ENCODE measurements at regions not wholly inside any gene's neighbourhood (a gene's known extent, or its start where the extent isn't known, plus 50 kb on each side); places are given as distances from the start of the nearest gene placed in this dataset.

DNA sequence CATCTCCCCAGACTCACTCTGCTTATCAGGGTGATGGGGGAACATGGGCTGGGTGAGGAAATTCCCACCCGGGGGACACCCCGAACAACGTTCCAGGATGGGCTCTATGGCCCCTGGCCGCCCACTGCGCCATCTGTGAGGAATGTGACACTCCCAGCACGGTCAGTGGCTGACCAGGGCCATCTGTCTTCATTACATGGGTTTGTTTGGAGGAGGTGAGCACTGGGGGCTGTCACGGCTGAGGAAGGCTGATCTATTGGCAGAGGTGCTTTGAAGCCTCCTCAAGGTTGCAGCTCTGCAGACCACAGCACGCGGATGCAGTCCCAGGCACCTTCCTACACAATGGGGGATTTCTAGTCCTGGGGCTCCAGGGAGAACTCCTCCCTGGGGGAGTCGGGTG, 214.1 kb upstream of the FOXF1 start:
- no peak overlapping the region for H3K4me3 ChIP-seq (replicated peaks; ENCODE audit: insufficient read depth, low read length)
- TF ChIP-seq, protein P1, sequence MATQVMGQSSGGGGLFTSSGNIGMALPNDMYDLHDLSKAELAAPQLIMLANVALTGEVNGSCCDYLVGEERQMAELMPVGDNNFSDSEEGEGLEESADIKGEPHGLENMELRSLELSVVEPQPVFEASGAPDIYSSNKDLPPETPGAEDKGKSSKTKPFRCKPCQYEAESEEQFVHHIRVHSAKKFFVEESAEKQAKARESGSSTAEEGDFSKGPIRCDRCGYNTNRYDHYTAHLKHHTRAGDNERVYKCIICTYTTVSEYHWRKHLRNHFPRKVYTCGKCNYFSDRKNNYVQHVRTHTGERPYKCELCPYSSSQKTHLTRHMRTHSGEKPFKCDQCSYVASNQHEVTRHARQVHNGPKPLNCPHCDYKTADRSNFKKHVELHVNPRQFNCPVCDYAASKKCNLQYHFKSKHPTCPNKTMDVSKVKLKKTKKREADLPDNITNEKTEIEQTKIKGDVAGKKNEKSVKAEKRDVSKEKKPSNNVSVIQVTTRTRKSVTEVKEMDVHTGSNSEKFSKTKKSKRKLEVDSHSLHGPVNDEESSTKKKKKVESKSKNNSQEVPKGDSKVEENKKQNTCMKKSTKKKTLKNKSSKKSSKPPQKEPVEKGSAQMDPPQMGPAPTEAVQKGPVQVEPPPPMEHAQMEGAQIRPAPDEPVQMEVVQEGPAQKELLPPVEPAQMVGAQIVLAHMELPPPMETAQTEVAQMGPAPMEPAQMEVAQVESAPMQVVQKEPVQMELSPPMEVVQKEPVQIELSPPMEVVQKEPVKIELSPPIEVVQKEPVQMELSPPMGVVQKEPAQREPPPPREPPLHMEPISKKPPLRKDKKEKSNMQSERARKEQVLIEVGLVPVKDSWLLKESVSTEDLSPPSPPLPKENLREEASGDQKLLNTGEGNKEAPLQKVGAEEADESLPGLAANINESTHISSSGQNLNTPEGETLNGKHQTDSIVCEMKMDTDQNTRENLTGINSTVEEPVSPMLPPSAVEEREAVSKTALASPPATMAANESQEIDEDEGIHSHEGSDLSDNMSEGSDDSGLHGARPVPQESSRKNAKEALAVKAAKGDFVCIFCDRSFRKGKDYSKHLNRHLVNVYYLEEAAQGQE (IDR thresholded peaks at IDR 0.05; ENCODE audit: insufficient replicate concordance, low read depth): no peak
- TF ChIP-seq SPI1 (IDR thresholded peaks at IDR 0.05; ENCODE audit: borderline replicate concordance, low read depth): no peak
- TF ChIP-seq POLR2AphosphoS5 (IDR thresholded peaks at IDR 0.05; ENCODE audit: low read depth): no peak
- TF ChIP-seq GABPA (IDR thresholded peaks at IDR 0.05; ENCODE audit: low read depth): no peak
- TF ChIP-seq, protein P2, sequence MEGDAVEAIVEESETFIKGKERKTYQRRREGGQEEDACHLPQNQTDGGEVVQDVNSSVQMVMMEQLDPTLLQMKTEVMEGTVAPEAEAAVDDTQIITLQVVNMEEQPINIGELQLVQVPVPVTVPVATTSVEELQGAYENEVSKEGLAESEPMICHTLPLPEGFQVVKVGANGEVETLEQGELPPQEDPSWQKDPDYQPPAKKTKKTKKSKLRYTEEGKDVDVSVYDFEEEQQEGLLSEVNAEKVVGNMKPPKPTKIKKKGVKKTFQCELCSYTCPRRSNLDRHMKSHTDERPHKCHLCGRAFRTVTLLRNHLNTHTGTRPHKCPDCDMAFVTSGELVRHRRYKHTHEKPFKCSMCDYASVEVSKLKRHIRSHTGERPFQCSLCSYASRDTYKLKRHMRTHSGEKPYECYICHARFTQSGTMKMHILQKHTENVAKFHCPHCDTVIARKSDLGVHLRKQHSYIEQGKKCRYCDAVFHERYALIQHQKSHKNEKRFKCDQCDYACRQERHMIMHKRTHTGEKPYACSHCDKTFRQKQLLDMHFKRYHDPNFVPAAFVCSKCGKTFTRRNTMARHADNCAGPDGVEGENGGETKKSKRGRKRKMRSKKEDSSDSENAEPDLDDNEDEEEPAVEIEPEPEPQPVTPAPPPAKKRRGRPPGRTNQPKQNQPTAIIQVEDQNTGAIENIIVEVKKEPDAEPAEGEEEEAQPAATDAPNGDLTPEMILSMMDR (IDR thresholded peaks at IDR 0.05; ENCODE audit: insufficient read depth, low read length): no peak
- no peak for DNase-seq (ENCODE audit: low read depth in 1 of 2, low spot score in 1 of 2)
- no peak overlapping the region for H3K27ac ChIP-seq (replicated peaks)
- no peaks in the 10 kb centered on the region for H3K27me3 ChIP-seq (ENCODE audit: insufficient read depth, poor library complexity, severe bottlenecking)

DNA sequence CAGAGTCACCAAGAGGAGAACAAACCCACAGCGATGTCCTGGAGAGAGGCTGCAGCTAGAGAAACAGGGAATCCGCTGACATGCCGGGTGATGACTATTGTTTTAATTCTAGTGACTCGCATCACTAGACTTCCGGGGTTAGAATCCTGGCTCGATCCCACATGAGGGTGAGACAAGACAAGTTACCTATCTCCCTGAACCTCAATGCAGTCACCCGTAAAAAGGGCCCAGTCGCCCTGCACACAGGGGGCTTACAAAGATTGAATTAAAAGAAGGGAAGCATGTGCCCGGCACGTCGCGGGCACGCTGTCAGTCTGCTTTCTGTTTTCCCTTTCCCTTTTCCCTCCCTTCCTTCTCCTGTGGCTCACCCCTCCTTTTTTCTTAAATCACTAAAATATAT, 212.9 kb upstream of the FOXF1 start:
- no peak overlapping the region for H3K4me3 ChIP-seq (replicated peaks; ENCODE audit: insufficient read depth, low read length)
- no peak overlapping the region for H3K27ac ChIP-seq (replicated peaks)
- no peak for DNase-seq (ENCODE audit: low read depth in 1 of 2, low spot score in 1 of 2)
- no peak for TF ChIP-seq GABPA (IDR thresholded peaks at IDR 0.05; ENCODE audit: low read depth)
- TF ChIP-seq, protein P2 (IDR thresholded peaks at IDR 0.05; ENCODE audit: insufficient read depth, low read length): no peak
- no peak for TF ChIP-seq POLR2AphosphoS5 (IDR thresholded peaks at IDR 0.05; ENCODE audit: low read depth)
- TF ChIP-seq, protein P1 (IDR thresholded peaks at IDR 0.05; ENCODE audit: insufficient replicate concordance, low read depth): no peak
- TF ChIP-seq SPI1 (IDR thresholded peaks at IDR 0.05; ENCODE audit: borderline replicate concordance, low read depth): no peak
- no peaks in the 10 kb centered on the region for H3K27me3 ChIP-seq (ENCODE audit: insufficient read depth, poor library complexity, severe bottlenecking)

DNA sequence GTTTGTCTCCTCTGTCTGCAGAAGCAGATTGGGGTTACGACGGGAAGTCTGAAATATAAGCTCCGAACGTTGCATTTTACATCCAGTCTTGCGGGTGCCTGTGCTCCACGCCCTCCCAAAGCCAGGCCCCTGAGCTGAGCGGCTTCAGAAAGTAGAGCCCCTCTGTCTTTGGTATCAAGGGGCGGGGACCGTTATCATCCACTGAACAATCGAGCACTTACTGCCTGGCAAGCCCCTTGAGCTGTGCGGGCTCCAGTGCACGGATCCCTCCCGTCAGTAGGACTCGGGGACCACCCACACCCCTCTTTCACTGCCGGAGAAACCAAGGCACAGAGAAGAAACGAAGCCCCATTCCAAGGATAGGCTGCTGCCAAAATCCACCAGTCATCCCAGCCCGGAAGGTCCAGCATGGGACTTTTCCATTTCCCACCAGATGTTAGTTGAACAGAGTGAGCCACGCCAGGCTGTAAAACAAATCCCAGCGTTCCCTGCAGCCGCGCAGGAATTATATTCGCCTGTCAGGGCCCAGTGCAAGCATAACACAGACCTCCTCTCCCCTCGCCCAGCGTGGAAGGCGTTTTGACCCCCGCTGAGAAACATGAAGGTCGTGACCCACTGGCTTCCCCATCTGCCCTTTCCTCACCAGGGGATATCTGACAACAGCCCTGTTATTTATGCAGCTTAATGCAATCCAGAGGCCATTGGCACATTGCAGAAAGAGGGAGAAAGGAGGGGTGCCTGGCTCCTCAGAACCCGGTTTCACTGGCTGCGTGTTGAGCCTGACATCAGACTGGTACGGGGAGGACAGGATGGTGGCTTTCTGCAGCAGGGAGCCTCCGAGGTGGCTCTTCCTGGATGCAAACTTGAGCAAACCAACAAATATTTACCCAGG, 212.2 kb upstream of the FOXF1 start:
- TF ChIP-seq POLR2AphosphoS5 (IDR thresholded peaks at IDR 0.05; ENCODE audit: low read depth) (no peak), GABPA (IDR thresholded peaks at IDR 0.05; ENCODE audit: low read depth) (no peak), SPI1 (IDR thresholded peaks at IDR 0.05; ENCODE audit: borderline replicate concordance, low read depth) (no peak)
- TF ChIP-seq, protein P1 (IDR thresholded peaks at IDR 0.05; ENCODE audit: insufficient replicate concordance, low read depth): no peak
- TF ChIP-seq, protein P2 (IDR thresholded peaks at IDR 0.05; ENCODE audit: insufficient read depth, low read length): no peak
- no peaks in the 10 kb centered on the region for H3K27me3 ChIP-seq (ENCODE audit: insufficient read depth, poor library complexity, severe bottlenecking)
- H3K27ac ChIP-seq (replicated peaks): no peak overlapping the region
- no peak for DNase-seq (ENCODE audit: low read depth in 1 of 2, low spot score in 1 of 2)
- no peak overlapping the region for H3K4me3 ChIP-seq (replicated peaks; ENCODE audit: insufficient read depth, low read length)

Measured in HL-60 (cell line).